Esophagus muscularis mucosa (tissue), 4 donors: ENCODE measurements at regions not wholly inside any gene's neighbourhood (a gene's known extent, or its start where the extent isn't known, plus 50 kb on each side); places are given as distances from the start of the nearest gene placed in this dataset.

ENCODE experiments used
- DNase-seq: peaks from one replicate; pipeline ENCODE4 v3.0.0-alpha.2; 2017; ENCODE audit errors: extremely low spot score
- H3K27ac ChIP-seq, 4 donors: fragments of 200-600 bp; sonication (generic); replicated peaks in 1 of 4; 1 replicate in 3 of 4; 2 replicates in 1 of 4; pipeline ENCODE4 v1.5.1; 2016 to 2019; ENCODE audit warnings: mild to moderate bottlenecking in 1 of 4
- H3K27me3 ChIP-seq, 4 donors: fragments of 200-600 bp; sonication (generic); one replicate each; pipeline versions ENCODE4 v1.5.1 to v1.6.0; 2016 to 2019
- H3K36me3 ChIP-seq, 4 donors: fragments of 200-600 bp; sonication (generic); one replicate each; pipeline ENCODE4 v1.5.1; 2016 to 2019
- H3K4me1 ChIP-seq, 4 donors: fragments of 200-600 bp; sonication (generic); one replicate each; pipeline ENCODE4 v1.5.1; 2016 to 2019
- H3K4me3 ChIP-seq, 4 donors: fragments of 200-600 bp; sonication (generic); 1 replicate in 2 of 4; 2 replicates in 2 of 4; pipeline ENCODE4 v1.5.1; 2016 to 2019; ENCODE audit warnings: mild to moderate bottlenecking in 4 of 4, moderate library complexity in 1 of 4
- H3K9me3 ChIP-seq, 4 donors: fragments of 200-600 bp; sonication (generic); 1 replicate in 3 of 4; 2 replicates in 1 of 4; pipeline ENCODE4 v1.5.1; 2016 to 2019
- EP300 ChIP-seq: sonication (generic); formaldehyde crosslinking; IDR thresholded peaks from one replicate; pipeline ENCODE4 v1.6.1; 2017; ENCODE audit warnings: antibody characterized with exemption
- POLR2A ChIP-seq: fragments of 450-650 bp; IDR thresholded peaks from one replicate; pipeline ENCODE4 v1.6.1; 2017; ENCODE audit warnings: antibody characterized with exemption, moderate library complexity, mild to moderate bottlenecking, low read depth
- POLR2AphosphoS5 ChIP-seq, 2 donors: sonication (generic); formaldehyde crosslinking; IDR thresholded peaks; one replicate each; pipeline ENCODE4 v1.6.1; 2017; ENCODE audit warnings: antibody characterized with exemption in 2 of 2
- WGBS: methylation state at CpG from one replicate; pipeline ENCODE4 v1.1.5; 2018; 5-methylcytosine and 5-hydroxymethylcytosine counted together
- intact Hi-C: fragments of 100-400 bp; cut with DNase I; formaldehyde crosslinking; loops from one replicate; pipeline ENCODE4 v1.15.1; 2023
- TF ChIP-seq, protein P1 (sequence below), 3 experiments: fragments of 200-600 bp in 2 of 3; fragments of 450-650 bp in 1 of 3; sonication (generic) in 2 of 3; IDR thresholded peaks; one replicate each; pipeline ENCODE4 v1.5.1; 2017 to 2019; ENCODE audit warnings: antibody characterized with exemption in 3 of 3, mild to moderate bottlenecking in 2 of 3, moderate library complexity in 1 of 3

DNA sequence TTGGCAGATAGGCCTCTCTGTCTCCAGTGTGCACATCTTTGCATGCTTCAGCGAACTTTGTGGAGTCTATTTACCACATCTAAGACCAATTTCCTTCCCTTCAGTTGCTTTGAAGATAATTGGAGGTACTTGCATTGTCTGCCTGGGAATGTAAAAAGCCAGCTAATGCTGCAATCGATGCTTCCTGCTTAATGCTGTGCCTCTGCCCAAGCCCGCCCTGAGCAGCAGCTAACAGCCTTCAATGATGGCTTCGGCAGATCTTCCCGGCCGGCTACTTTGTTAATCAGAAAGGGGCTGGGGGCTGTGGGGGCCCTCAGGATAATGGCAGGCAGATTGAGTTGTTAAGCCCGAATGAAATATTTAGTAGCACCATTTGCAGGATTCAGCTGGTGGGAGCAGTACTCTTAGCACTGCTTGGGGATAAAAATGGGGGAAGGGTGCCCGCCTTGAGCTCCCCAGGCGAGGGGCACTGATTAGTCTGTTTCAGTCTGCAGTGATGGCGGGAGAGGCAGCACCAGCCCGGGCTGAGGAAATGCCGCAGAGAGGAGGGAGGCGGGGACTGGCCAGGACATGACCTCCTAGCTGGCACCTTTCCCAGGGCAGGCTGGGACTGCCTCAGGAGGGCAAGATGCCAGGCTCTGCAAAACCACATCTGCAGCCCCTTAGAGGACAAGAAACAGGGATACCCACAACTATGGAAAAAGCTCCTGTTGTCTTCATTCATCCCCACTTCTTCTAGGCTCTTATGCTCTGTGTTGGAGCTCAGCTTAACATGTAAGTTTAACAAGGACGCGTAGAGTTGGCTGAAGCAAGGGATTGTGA lies 460.0 kb downstream of the BUD13 start:
- Histone ChIP-seq H3K4me3 (peak overlapping the region in 1 of 4 donors; percentile 24), H3K36me3 (no peaks in the 10 kb centered on the region), H3K27me3 (no peaks in the 10 kb centered on the region), H3K27ac (no peak overlapping the region), H3K4me1 (peaks cover 11 to 19% (median 16%) of the 10 kb centered on the region in 4 donors), H3K9me3 (no peaks in the 10 kb centered on the region)
- DNase-seq: peak; percentile 91
- intact Hi-C loops: no loop called here
- peak in 1 of 2 donors; percentile 47 for TF ChIP-seq POLR2AphosphoS5 (IDR thresholded peaks at IDR 0.05)
- TF ChIP-seq, protein P1, sequence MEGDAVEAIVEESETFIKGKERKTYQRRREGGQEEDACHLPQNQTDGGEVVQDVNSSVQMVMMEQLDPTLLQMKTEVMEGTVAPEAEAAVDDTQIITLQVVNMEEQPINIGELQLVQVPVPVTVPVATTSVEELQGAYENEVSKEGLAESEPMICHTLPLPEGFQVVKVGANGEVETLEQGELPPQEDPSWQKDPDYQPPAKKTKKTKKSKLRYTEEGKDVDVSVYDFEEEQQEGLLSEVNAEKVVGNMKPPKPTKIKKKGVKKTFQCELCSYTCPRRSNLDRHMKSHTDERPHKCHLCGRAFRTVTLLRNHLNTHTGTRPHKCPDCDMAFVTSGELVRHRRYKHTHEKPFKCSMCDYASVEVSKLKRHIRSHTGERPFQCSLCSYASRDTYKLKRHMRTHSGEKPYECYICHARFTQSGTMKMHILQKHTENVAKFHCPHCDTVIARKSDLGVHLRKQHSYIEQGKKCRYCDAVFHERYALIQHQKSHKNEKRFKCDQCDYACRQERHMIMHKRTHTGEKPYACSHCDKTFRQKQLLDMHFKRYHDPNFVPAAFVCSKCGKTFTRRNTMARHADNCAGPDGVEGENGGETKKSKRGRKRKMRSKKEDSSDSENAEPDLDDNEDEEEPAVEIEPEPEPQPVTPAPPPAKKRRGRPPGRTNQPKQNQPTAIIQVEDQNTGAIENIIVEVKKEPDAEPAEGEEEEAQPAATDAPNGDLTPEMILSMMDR (IDR thresholded peaks at IDR 0.05): no peak
- WGBS: 32% methylated on average over 15 of the region's 15 CpGs

DNA sequence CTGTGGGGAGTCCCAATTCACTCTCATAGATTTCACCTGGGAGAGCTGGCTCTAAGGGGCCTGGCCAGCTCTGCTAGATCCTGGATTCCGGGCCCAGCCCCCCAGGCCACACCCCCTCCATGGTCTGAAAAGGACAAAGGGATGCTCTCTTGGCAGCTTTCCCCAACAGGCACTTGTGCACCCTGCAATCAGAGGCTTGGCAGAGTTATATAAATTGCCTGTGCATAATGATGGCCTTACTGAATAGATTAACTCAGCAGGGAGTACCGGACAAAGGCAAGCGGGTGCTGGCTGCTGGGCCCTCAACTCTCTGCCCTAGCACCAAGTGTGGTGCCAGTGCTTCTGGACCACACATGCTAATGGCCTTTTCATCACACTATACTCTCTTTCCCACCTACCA lies 461.6 kb downstream of the BUD13 start:
- DNase-seq: peak; percentile 72
- H3K4me1 ChIP-seq: peaks cover 11 to 19% (median 16%) of the 10 kb centered on the region in 4 donors
- TF ChIP-seq POLR2A (no peak), POLR2AphosphoS5 (IDR thresholded peaks at IDR 0.05) (no peak), EP300 (no peak)
- TF ChIP-seq, protein P1 (IDR thresholded peaks at IDR 0.05): no peak
- H3K27ac ChIP-seq: no peak overlapping the region
- no peak overlapping the region for H3K4me3 ChIP-seq
- 100% methylated on average over 2 of the region's 3 CpGs for whole genome bisulfite sequencing
- H3K36me3 ChIP-seq: no peaks in the 10 kb centered on the region
- H3K27me3 ChIP-seq: no peaks in the 10 kb centered on the region
- intact Hi-C loops: no loop called here
- H3K9me3 ChIP-seq: no peaks in the 10 kb centered on the region

DNA sequence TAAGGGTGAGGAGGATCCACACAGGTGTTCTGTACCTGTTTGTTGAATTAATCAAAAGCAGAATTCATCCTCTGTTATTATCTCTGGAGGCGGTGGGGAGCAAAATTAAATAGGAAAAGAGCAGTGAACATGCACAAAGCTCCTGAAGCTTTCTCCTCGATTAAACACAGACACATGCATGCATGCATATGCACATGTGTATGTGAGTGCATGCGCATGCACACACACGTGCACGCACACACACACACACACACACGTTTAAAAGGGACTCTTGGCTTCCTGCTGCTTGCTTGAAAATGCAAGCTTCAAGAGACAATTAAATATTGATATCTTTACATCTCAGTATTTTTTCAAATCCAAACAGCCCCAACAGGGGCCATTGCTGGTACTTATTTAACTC lies 462.1 kb downstream of the BUD13 start:
- TF ChIP-seq POLR2A (no peak), POLR2AphosphoS5 (IDR thresholded peaks at IDR 0.05) (no peak), EP300 (no peak)
- TF ChIP-seq, protein P1 (IDR thresholded peaks at IDR 0.05): no peak
- H3K9me3 ChIP-seq: no peaks in the 10 kb centered on the region
- peaks cover 11 to 19% (median 16%) of the 10 kb centered on the region in 4 donors for H3K4me1 ChIP-seq
- no peak overlapping the region for H3K4me3 ChIP-seq
- H3K27ac ChIP-seq: no peak overlapping the region
- H3K36me3 ChIP-seq: no peaks in the 10 kb centered on the region
- DNase-seq: peak; percentile 29
- H3K27me3 ChIP-seq: no peaks in the 10 kb centered on the region
- intact Hi-C loops: no loop called here
- 85% methylated on average over 6 of the region's 6 CpGs for WGBS

DNA sequence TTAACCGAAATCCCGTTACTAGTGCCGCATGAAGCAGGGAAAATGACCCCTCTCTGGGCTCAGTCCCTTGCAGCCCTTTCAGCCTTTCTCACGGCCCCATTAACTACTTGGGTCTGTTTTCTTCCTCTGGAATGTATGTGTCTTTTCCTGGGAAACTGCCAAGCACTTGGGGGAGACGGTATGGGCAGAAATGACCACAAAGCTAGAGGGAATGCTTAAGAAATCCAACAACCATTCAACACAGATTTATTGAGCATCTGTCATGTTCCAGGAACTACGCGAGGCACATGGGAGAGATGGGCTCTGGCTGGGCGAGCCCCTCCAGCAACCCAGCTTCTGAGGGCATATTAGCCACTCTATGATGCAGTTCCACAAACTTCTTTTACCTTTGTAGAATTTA lies 462.6 kb downstream of the BUD13 start:
- Histone ChIP-seq H3K36me3 (no peaks in the 10 kb centered on the region), H3K4me3 (no peak overlapping the region), H3K27ac (no peak overlapping the region), H3K9me3 (no peaks in the 10 kb centered on the region), H3K4me1 (peaks cover 11 to 19% (median 16%) of the 10 kb centered on the region in 4 donors), H3K27me3 (no peaks in the 10 kb centered on the region)
- 54% methylated on average over 8 of the region's 8 CpGs for WGBS
- intact Hi-C loops: no loop called here
- DNase-seq: peak; percentile 57
- TF ChIP-seq, protein P1 (IDR thresholded peaks at IDR 0.05): no peak
- TF ChIP-seq POLR2AphosphoS5 (IDR thresholded peaks at IDR 0.05) (no peak), POLR2A (no peak), EP300 (no peak)

DNA sequence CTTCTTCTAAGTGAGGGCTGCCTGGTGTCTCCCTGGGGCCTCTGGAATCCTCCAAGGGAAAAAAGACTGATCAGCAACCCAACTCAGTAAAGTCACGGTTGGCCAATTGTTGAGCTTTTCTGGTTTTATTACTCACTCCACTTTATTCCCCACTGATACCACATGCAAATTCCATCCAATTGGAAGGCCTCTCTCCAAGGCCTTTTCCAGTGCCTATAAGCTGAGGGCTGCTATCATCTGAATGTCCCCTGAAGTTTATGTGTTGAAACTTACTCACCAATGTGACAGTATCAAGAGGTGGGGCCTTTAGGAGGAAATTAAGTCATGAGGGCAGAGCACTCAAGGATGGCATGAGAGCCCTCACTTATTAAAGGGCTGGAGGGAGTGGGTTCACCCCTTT lies 463.3 kb downstream of the BUD13 start:
- Histone ChIP-seq H3K4me1 (peaks cover 11 to 19% (median 16%) of the 10 kb centered on the region in 4 donors), H3K27ac (no peak overlapping the region), H3K36me3 (no peaks in the 10 kb centered on the region), H3K27me3 (no peaks in the 10 kb centered on the region), H3K4me3 (no peak overlapping the region), H3K9me3 (no peaks in the 10 kb centered on the region)
- no peak for TF ChIP-seq POLR2A
- TF ChIP-seq EP300: no peak
- TF ChIP-seq, protein P1 (IDR thresholded peaks at IDR 0.05): no peak
- no peak for TF ChIP-seq POLR2AphosphoS5 (IDR thresholded peaks at IDR 0.05)
- DNase-seq: peak; percentile 50
- intact Hi-C loops: no loop called here
- 80% methylated on average over 1 of the region's 1 CpG for WGBS
